Pons (tissue), 1 donor: ENCODE measurements at regions not wholly inside any gene's neighbourhood (a gene's known extent, or its start where the extent isn't known, plus 50 kb on each side); places are given as distances from the start of the nearest gene placed in this dataset.
"Not testable (repeated sequence)": the region's sequence is repeated elsewhere in the genome, so short reads cannot be mapped to it uniquely, and the experiment has no call there.

Experiments used
- DNase-seq: peaks from one replicate; pipeline ENCODE4 v3.0.0-alpha.2; 2016; ENCODE audit warnings: low spot score

- no peak for DNase-seq
These were observed 119.3 kb upstream of the ZBTB40 start for GRCh38 chr1:22332424-22332717.

- no peak for DNase-seq
These were observed 118.7 kb upstream of the ZBTB40 start for GRCh38 chr1:22332795-22333499.

GRCh38 chr1:22333516-22334121 is 118.0 kb upstream of the ZBTB40 start:
- DNase-seq, result no peak

GRCh38 chr1:22334860-22335550 is 116.6 kb upstream of the ZBTB40 start:
- DNase-seq, result no peak

GRCh38 chr1:22336274-22336673 is 115.4 kb upstream of the ZBTB40 start:
- DNase-seq, result not testable (repeated sequence)

- not testable (repeated sequence) for DNase-seq
These were observed 114.7 kb upstream of the ZBTB40 start for GRCh38 chr1:22336696-22337545.

- no peak for DNase-seq
These were observed 113.4 kb upstream of the ZBTB40 start for GRCh38 chr1:22338071-22338765.

- no peak for DNase-seq
These were observed 112.4 kb upstream of the ZBTB40 start for GRCh38 chr1:22339237-22339636.

- no peak for DNase-seq
These were observed 111.6 kb upstream of the ZBTB40 start for GRCh38 chr1:22340066-22340465.

- no peak for DNase-seq
These were observed 110.8 kb upstream of the ZBTB40 start for GRCh38 chr1:22340873-22341272.

GRCh38 chr1:22341791-22342605 is 109.7 kb upstream of the ZBTB40 start:
- no peak for DNase-seq

GRCh38 chr1:22342734-22343191 is 108.9 kb upstream of the ZBTB40 start:
- DNase-seq, result no peak

GRCh38 chr1:22343456-22344328 is 108.0 kb upstream of the ZBTB40 start:
- DNase-seq, result no peak

- no peak for DNase-seq
These were observed 107.4 kb upstream of the ZBTB40 start for GRCh38 chr1:22344329-22344630.

- DNase-seq, result no peak
These were observed 106.6 kb upstream of the ZBTB40 start for GRCh38 chr1:22344851-22345560.

GRCh38 chr1:22347854-22348760 is 103.5 kb upstream of the ZBTB40 start:
- peak; percentile 1 for DNase-seq

GRCh38 chr1:22349362-22350043 is 102.1 kb upstream of the ZBTB40 start:
- no peak for DNase-seq
